Peyer's patch (tissue), 4 donors: ENCODE measurements at regions not wholly inside any gene's neighbourhood (a gene's known extent, or its start where the extent isn't known, plus 50 kb on each side); places are given as distances from the start of the nearest gene placed in this dataset.

Source experiments
- POLR2A ChIP-seq, 2 donors: fragments of 450-650 bp; IDR thresholded peaks; one replicate each; pipeline ENCODE4 v1.5.1; 2017; ENCODE audit warnings: antibody characterized with exemption in 2 of 2, mild to moderate bottlenecking in 2 of 2, moderate library complexity in 2 of 2
- TF ChIP-seq, protein P1 (sequence below), 6 experiments: fragments of 450-650 bp in 4 of 6; fragments of 200-600 bp in 2 of 6; sonication (generic) in 1 of 6; IDR thresholded peaks; one replicate each; pipeline ENCODE4 v1.5.1; 2017 to 2019; ENCODE audit warnings: antibody characterized with exemption in 6 of 6, mild to moderate bottlenecking in 3 of 6, moderate library complexity in 1 of 6

GRCh38 chr7:131896165-131896863, 339.9 kb upstream of the PODXL start:
- TF ChIP-seq, protein P1, sequence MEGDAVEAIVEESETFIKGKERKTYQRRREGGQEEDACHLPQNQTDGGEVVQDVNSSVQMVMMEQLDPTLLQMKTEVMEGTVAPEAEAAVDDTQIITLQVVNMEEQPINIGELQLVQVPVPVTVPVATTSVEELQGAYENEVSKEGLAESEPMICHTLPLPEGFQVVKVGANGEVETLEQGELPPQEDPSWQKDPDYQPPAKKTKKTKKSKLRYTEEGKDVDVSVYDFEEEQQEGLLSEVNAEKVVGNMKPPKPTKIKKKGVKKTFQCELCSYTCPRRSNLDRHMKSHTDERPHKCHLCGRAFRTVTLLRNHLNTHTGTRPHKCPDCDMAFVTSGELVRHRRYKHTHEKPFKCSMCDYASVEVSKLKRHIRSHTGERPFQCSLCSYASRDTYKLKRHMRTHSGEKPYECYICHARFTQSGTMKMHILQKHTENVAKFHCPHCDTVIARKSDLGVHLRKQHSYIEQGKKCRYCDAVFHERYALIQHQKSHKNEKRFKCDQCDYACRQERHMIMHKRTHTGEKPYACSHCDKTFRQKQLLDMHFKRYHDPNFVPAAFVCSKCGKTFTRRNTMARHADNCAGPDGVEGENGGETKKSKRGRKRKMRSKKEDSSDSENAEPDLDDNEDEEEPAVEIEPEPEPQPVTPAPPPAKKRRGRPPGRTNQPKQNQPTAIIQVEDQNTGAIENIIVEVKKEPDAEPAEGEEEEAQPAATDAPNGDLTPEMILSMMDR (IDR thresholded peaks at IDR 0.05): no peak
- TF ChIP-seq POLR2A (IDR thresholded peaks at IDR 0.05): no peak
